Endothelial cell of umbilical vein (primary cell): ENCODE measurements at regions not wholly inside any gene's neighbourhood (a gene's known extent, or its start where the extent isn't known, plus 50 kb on each side); places are given as distances from the start of the nearest gene placed in this dataset.

Experiments used
- BruUV-seq: library from RNA; stranded (reverse); fragments of 400-500 nt; replicated peaks from 2 replicates; lab custom pipeline; 2021; lab: Mats Ljungman, UMichigan
- CTCF ChIA-PET: fragments of 300-600, 350-600 bp; sonication (Branson Sonifier 250); formaldehyde crosslinking; loops from one replicate; lab custom pipeline; 2021; ENCODE audit warnings: antibody characterized with exemption, inconsistent platforms; lab: Charles Lee
- POLR2A ChIA-PET: fragments of 300-600, 350-600 bp; sonication (Branson Sonifier 250); formaldehyde crosslinking; loops from one replicate; lab custom pipeline; 2021; ENCODE audit warnings: antibody characterized with exemption, inconsistent platforms; lab: Charles Lee
- DNase-seq: peaks from one replicate; pipeline ENCODE4 v3.0.0-alpha.2; 2011; ENCODE audit warnings: low read depth, low spot score
- FAIRE-seq: peaks from 2 replicates; lab custom pipeline; 2011; peaks lifted over from hg19 to GRCh38; lab: Jason Lieb, UNC
- H2AFZ ChIP-seq: 2 replicates; pipeline ENCODE4 v1.6.0; 2012; ENCODE audit warnings: low read depth, low read length, control low read depth, inconsistent platforms
- H3K27ac ChIP-seq: 2 replicates; pipeline ENCODE4 v1.5.1; 2011; ENCODE audit warnings: low read depth, mild to moderate bottlenecking, control low read depth, low read length, moderate library complexity; ENCODE audit not compliant: insufficient read depth
- H3K27me3 ChIP-seq, 2 experiments: 2 replicates each; pipeline versions ENCODE4 v1.6.0 to v1.6.1; 2011; ENCODE audit warnings: low read length in 2 of 2, mixed read lengths in 1 of 2; ENCODE audit not compliant: control insufficient read depth in 2 of 2, insufficient read depth in 2 of 2
- H3K36me3 ChIP-seq, 2 experiments: 2 replicates in 1 of 2; 3 replicates in 1 of 2; pipeline ENCODE4 v1.5.1; 2011; ENCODE audit warnings: low read length in 2 of 2, mild to moderate bottlenecking in 1 of 2, moderate library complexity in 1 of 2; ENCODE audit not compliant: control insufficient read depth in 2 of 2, insufficient read depth in 2 of 2; ENCODE audit errors: extremely low read depth in 1 of 2
- H3K4me1 ChIP-seq: 3 replicates; pipeline ENCODE4 v1.5.1; 2011; ENCODE audit warnings: mild to moderate bottlenecking, low read length; ENCODE audit not compliant: control insufficient read depth, insufficient read depth; ENCODE audit errors: extremely low read depth
- H3K4me2 ChIP-seq: 2 replicates; pipeline ENCODE4 v1.6.1; 2011; ENCODE audit warnings: low read length, control low read depth, mixed read lengths; ENCODE audit not compliant: insufficient read depth
- H3K4me3 ChIP-seq, 3 experiments: fragments of 200-600 bp in 1 of 3; sonication (generic), shearing (Covaris generic) in 1 of 3; replicated peaks in 1 of 3; 2 replicates each; pipeline ENCODE4 v1.5.1; 2011 to 2016; ENCODE audit warnings: control low read depth in 3 of 3, low read length in 3 of 3, mild to moderate bottlenecking in 2 of 3, inconsistent platforms in 1 of 3, low read depth in 1 of 3, moderate library complexity in 1 of 3; ENCODE audit not compliant: insufficient read depth in 1 of 3
- H3K79me2 ChIP-seq: 2 replicates; pipeline ENCODE4 v1.6.0; 2012; ENCODE audit warnings: low read length, inconsistent platforms; ENCODE audit not compliant: control insufficient read depth, insufficient read depth
- H3K9ac ChIP-seq: replicated peaks from 2 replicates; pipeline ENCODE3; 2011; ENCODE audit warnings: low read length, control low read depth; ENCODE audit not compliant: insufficient read depth; ENCODE audit errors: extremely low read depth
- H3K9me1 ChIP-seq: replicated peaks from 3 replicates; pipeline ENCODE4 v1.6.0; 2011; ENCODE audit warnings: mild to moderate bottlenecking, low read length; ENCODE audit not compliant: control insufficient read depth, insufficient read depth; ENCODE audit errors: extremely low read depth
- H3K9me3 ChIP-seq: replicated peaks from 2 replicates; pipeline ENCODE4 v1.5.1; 2012; ENCODE audit warnings: low read length, inconsistent platforms; ENCODE audit not compliant: control insufficient read depth, insufficient read depth
- H4K20me1 ChIP-seq: replicated peaks from 2 replicates; pipeline ENCODE3; 2011; ENCODE audit warnings: mild to moderate bottlenecking, low read length; ENCODE audit not compliant: control insufficient read depth, insufficient read depth; ENCODE audit errors: extremely low read depth
- CTCF ChIP-seq, 2 donors: IDR thresholded peaks; 1 replicate in 1 of 2; 2 replicates in 1 of 2; pipeline ENCODE4 v1.5.1; 2011; ENCODE audit warnings: low read length in 2 of 2, mild to moderate bottlenecking in 2 of 2, moderate library complexity in 2 of 2, control low read depth in 1 of 2, inconsistent platforms in 1 of 2, low read depth in 1 of 2; ENCODE audit not compliant: insufficient read depth in 1 of 2; ENCODE audit errors: extremely low read depth in 1 of 2
- EZH2 ChIP-seq: IDR thresholded peaks from 2 replicates; pipeline ENCODE4 v1.6.1; 2012; ENCODE audit warnings: borderline replicate concordance, low read depth, mild to moderate bottlenecking, moderate library complexity, low read length, inconsistent platforms; ENCODE audit not compliant: severe bottlenecking
- FOS ChIP-seq: IDR thresholded peaks from 2 replicates; pipeline ENCODE4 v1.6.1; 2011; ENCODE audit warnings: mild to moderate bottlenecking, low read length, moderate library complexity, borderline replicate concordance; ENCODE audit not compliant: insufficient read depth
- GATA2 ChIP-seq: IDR thresholded peaks from 2 replicates; pipeline ENCODE4 v1.7.0; 2011; ENCODE audit warnings: low read depth, mild to moderate bottlenecking, moderate library complexity, mixed read lengths, low read length; ENCODE audit not compliant: insufficient read length, insufficient read depth
- JUN ChIP-seq: IDR thresholded peaks from 2 replicates; pipeline ENCODE4 v1.6.1; 2011; ENCODE audit warnings: borderline replicate concordance, low read depth; ENCODE audit not compliant: insufficient read length, insufficient read depth
- MAX ChIP-seq: IDR thresholded peaks from 2 replicates; pipeline ENCODE4 v1.6.1; 2011; ENCODE audit not compliant: insufficient read depth, insufficient read length
- MYC ChIP-seq: IDR thresholded peaks from one replicate; pipeline ENCODE4 v1.6.1; 2011; ENCODE audit warnings: mild to moderate bottlenecking, low read depth, low read length
- POLR2A ChIP-seq: IDR thresholded peaks from 2 replicates; pipeline ENCODE4 v1.6.1; 2012; ENCODE audit warnings: low read depth, mild to moderate bottlenecking, control low read depth, low read length
- POLR2AphosphoS5 ChIP-seq: IDR thresholded peaks from 2 replicates; pipeline ENCODE4 v1.6.1; 2012; ENCODE audit warnings: low read depth, mild to moderate bottlenecking, control low read depth, low read length, moderate library complexity; ENCODE audit not compliant: insufficient read depth
- dilution Hi-C: fragments of 300-500 bp; cut with MboI; formaldehyde crosslinking; loops from one replicate; pipeline ENCODE4 v1.15.0; 2019; ENCODE audit warnings: low sequenced_read_pairs; ENCODE audit not compliant: extremely low pct_ligation_motif_present
- intact Hi-C: fragments of 100-400 bp; cut with micrococcal nuclease; formaldehyde crosslinking; loops from one replicate; pipeline ENCODE4 v1.10.0; 2022

- ChIA-PET CTCF (no interaction called here), POLR2A (no interaction called here)
- dilution Hi-C loops (no loop called here), intact Hi-C loops (no loop called here)
- Histone ChIP-seq H3K27ac (no peak overlapping the region), H3K27me3 (no peaks in the 10 kb centered on the region), H3K9ac (no peak overlapping the region), H3K4me3 (no peak overlapping the region), H3K36me3 (no peaks in the 10 kb centered on the region), H4K20me1 (no peaks in the 10 kb centered on the region), H3K9me1 (no peaks in the 10 kb centered on the region), H3K9me3 (no peaks in the 10 kb centered on the region), H2AFZ (no peak overlapping the region), H3K79me2 (no peaks in the 10 kb centered on the region), H3K4me2 (no peak overlapping the region), H3K4me1 (no peaks in the 10 kb centered on the region)
- no peak for FAIRE-seq
- TF ChIP-seq GATA2 = no peak
- no peak for TF ChIP-seq JUN
- TF ChIP-seq MYC = no peak
- no peak for TF ChIP-seq EZH2
- no peak for TF ChIP-seq MAX
- TF ChIP-seq CTCF (IDR thresholded peaks at IDR 0.05; ENCODE audit: extremely low read depth in 1 of 2, insufficient read depth in 1 of 2, low read depth in 1 of 2, low read length in 2 of 2) = no peak
- no peak for TF ChIP-seq POLR2A
- TF ChIP-seq POLR2AphosphoS5 = no peak
- no peak for TF ChIP-seq FOS
- DNase-seq = no peak
- no TSS peak for BruUV-seq
These were observed 1139.8 kb downstream of the CDH11 start for GRCh38 chr16:63982110-63982509.
